Body of pancreas (tissue), 4 donors: ENCODE measurements at regions not wholly inside any gene's neighbourhood (a gene's known extent, or its start where the extent isn't known, plus 50 kb on each side); places are given as distances from the start of the nearest gene placed in this dataset.

Experiments used
- POLR2A ChIP-seq, 3 donors: fragments of 450-650 bp; IDR thresholded peaks; one replicate each; pipeline ENCODE4 v1.6.1; 2016; ENCODE audit warnings: antibody characterized with exemption in 3 of 3, mild to moderate bottlenecking in 2 of 3
- TF ChIP-seq, protein P1 (sequence below), 7 experiments: fragments of 450-650 bp in 4 of 7; fragments of 200-600 bp in 3 of 7; sonication (generic) in 3 of 7; IDR thresholded peaks; one replicate each; pipeline ENCODE4 v1.5.1; 2016 to 2019; ENCODE audit warnings: antibody characterized with exemption in 7 of 7

DNA sequence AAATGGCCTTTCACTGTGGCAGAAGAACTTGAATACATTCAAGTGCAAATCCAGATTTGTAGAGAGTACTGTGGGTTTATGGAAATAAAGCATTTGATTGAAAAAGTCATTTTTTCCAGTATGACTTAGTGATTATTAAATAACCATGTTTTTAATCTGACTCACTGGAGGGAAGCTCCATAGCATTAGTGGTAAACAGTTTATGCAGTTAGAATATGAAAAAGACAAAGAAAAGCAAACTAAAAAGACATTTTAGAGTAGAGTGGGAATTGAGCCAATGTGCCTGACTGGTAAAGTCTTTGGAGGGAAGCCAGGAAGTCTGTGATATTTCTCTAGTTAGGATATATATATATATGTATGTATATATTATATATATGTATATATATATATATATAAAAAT, 53.4 kb downstream of the FAT4 start:
- TF ChIP-seq, protein P1, sequence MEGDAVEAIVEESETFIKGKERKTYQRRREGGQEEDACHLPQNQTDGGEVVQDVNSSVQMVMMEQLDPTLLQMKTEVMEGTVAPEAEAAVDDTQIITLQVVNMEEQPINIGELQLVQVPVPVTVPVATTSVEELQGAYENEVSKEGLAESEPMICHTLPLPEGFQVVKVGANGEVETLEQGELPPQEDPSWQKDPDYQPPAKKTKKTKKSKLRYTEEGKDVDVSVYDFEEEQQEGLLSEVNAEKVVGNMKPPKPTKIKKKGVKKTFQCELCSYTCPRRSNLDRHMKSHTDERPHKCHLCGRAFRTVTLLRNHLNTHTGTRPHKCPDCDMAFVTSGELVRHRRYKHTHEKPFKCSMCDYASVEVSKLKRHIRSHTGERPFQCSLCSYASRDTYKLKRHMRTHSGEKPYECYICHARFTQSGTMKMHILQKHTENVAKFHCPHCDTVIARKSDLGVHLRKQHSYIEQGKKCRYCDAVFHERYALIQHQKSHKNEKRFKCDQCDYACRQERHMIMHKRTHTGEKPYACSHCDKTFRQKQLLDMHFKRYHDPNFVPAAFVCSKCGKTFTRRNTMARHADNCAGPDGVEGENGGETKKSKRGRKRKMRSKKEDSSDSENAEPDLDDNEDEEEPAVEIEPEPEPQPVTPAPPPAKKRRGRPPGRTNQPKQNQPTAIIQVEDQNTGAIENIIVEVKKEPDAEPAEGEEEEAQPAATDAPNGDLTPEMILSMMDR (IDR thresholded peaks at IDR 0.05), result no peak
- TF ChIP-seq POLR2A (IDR thresholded peaks at IDR 0.05), result no peak
